ENCODE measurements at regions not wholly inside any gene's neighbourhood (a gene's known extent, or its start where the extent isn't known, plus 50 kb on each side); places are given as distances from the start of the nearest gene placed in this dataset.

DNA sequence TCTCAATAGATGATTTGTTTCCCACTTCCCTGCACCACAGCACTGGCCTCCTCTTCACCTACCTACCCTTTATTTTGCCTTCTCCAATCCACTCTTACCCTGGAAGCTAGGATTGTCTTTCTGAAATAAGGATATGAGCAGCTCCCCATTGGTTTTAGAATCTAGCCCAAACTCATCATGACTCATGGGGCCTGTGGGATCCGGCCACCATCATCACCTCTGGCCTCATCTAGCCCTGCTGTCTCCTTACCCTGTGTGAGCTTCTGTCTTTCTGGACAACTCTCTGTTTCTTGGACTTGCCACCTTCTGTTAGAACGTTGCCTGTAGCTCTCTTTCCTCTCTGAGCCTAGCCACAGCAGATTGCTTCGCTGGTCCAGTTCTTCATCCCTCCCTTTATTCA, 277.1 kb downstream of the PAX1 start:
- no peak for DNase-seq (ENCODE audit: low read depth)
- no peak for TF ChIP-seq CTCF (IDR thresholded peaks at IDR 0.05; ENCODE audit: low read depth, low read length)
- TF ChIP-seq MYC (IDR thresholded peaks at IDR 0.05; ENCODE audit: low read depth, low read length), result no peak
- no peak for TF ChIP-seq POLR2A (IDR thresholded peaks at IDR 0.05; ENCODE audit: extremely low read depth, insufficient read length)
- no peak for TF ChIP-seq MAX (IDR thresholded peaks at IDR 0.05; ENCODE audit: low read depth, low read length)
- H3K4me3 ChIP-seq (ENCODE audit: low read depth, low read length), result no peak overlapping the region

DNA sequence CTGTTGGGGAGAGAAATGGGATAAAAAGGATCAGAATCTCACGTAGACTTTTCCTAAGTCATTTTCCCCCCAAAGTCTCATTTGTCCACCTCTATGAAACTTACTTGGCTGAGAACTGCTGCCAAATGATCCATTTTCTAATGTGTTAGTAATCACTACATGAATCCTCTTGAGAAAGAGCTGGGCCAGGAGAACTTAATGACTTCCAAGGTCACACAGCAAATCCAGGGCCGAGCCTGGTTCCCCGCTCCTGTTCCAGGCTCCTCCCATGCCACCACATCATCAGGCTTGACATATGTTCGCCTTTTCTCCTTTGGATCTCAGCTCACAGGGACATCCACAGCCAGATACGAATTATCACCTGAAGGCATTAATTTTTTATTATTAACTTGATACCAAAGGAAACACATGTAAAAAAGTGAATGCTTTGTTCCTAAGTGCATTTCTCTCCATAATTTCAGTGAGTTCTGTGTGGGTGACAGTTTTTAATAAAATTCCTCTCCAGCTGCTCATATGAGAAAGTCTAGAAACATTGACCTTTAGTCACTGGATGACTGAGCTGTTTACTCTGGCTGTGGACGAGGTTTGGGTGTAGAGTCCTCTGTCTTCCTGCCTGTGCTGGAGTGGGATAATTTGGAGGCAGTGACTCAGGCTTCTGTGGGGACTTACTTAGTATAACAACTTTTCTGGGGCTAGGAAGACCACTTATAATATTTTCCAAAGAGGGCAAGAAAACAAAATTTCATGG, 276.3 kb downstream of the PAX1 start:
- H3K4me3 ChIP-seq (ENCODE audit: low read depth, low read length), result no peak overlapping the region
- TF ChIP-seq MYC (IDR thresholded peaks at IDR 0.05; ENCODE audit: low read depth, low read length) (no peak), MAX (IDR thresholded peaks at IDR 0.05; ENCODE audit: low read depth, low read length) (no peak), POLR2A (IDR thresholded peaks at IDR 0.05; ENCODE audit: extremely low read depth, insufficient read length) (no peak), CTCF (IDR thresholded peaks at IDR 0.05; ENCODE audit: low read depth, low read length) (no peak)
- DNase-seq (ENCODE audit: low read depth), result no peak

DNA sequence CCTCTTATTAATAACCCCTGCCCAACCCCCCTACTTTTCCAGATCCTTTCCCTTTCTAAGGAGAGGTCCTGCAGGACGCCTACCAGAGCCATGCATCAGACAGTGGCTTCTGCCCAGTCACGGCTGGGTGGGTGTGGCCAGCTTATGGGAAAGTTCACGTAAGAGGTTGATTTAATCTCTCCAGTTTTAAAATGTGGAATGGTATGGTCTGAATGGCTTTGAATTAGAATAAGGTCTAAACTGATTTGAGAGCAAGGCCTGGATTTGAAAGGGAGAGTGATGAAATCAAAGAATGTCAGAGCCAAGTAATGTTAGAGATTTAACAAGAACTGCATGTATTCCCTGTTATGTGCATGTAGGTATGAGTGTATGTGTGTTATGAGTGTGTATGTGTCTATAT, 275.7 kb downstream of the PAX1 start:
- H3K4me3 ChIP-seq (ENCODE audit: low read depth, low read length), result no peak overlapping the region
- TF ChIP-seq MYC (IDR thresholded peaks at IDR 0.05; ENCODE audit: low read depth, low read length) (no peak), MAX (IDR thresholded peaks at IDR 0.05; ENCODE audit: low read depth, low read length) (no peak), POLR2A (IDR thresholded peaks at IDR 0.05; ENCODE audit: extremely low read depth, insufficient read length) (no peak), CTCF (IDR thresholded peaks at IDR 0.05; ENCODE audit: low read depth, low read length) (no peak)
- no peak for DNase-seq (ENCODE audit: low read depth)

DNA sequence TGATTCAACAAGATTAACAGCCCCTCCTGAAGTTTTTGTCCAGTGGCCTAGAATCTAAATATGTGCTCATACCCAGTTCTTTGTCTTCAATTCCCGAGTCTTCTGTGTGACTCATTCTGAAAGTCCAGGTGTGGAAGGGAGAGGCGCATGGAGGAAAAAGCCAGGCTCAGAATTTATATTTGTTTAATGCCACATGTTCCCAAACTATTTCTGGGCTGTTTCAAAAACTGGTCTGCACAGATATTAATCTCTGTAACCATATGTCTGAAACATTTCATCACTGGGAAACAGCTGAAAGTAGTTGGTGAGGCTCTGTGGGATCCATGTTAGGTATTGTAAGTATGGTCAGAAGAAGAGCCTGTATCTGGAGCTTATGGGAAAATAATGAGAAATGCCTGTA, 266.0 kb downstream of the PAX1 start:
- TF ChIP-seq POLR2A (IDR thresholded peaks at IDR 0.05; ENCODE audit: extremely low read depth, insufficient read length) (no peak), MAX (IDR thresholded peaks at IDR 0.05; ENCODE audit: low read depth, low read length) (no peak), MYC (IDR thresholded peaks at IDR 0.05; ENCODE audit: low read depth, low read length) (no peak), CTCF (IDR thresholded peaks at IDR 0.05; ENCODE audit: low read depth, low read length) (no peak)
- no peak overlapping the region for H3K4me3 ChIP-seq (ENCODE audit: low read depth, low read length)
- no peak for DNase-seq (ENCODE audit: low read depth)

- no peak for DNase-seq (ENCODE audit: low read depth)
- H3K4me3 ChIP-seq (ENCODE audit: low read depth, low read length), result no peak overlapping the region
- TF ChIP-seq MYC (IDR thresholded peaks at IDR 0.05; ENCODE audit: low read depth, low read length) (no peak), MAX (IDR thresholded peaks at IDR 0.05; ENCODE audit: low read depth, low read length) (no peak)
Measured at GRCh38 chr20:21968486-21968885, 263.0 kb downstream of the PAX1 start.

DNA sequence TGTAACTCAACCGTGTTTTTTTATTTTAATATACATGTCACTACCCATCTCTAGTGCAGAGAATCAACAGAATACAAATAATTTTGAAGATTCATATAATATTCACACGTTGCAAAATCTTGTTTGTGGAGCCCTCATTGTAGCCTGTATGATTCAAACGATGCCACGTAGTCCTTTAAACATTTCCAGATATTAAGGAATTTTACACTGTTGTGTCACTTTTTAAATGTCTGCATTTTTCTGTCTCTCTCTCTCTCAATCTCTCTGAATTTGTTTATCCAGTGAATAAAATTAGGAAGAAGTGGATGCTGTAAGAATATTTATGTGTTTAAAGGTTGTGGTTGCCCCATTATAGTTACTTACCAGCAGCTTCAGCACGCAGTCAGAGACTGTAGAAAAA, 262.0 kb downstream of the PAX1 start:
- no peak overlapping the region for H3K4me3 ChIP-seq (ENCODE audit: low read depth, low read length)
- no peak for DNase-seq (ENCODE audit: low read depth)
- TF ChIP-seq MYC (IDR thresholded peaks at IDR 0.05; ENCODE audit: low read depth, low read length) (no peak), CTCF (IDR thresholded peaks at IDR 0.05; ENCODE audit: low read depth, low read length) (no peak)

Data from NB4 (cell line).